Stromal cell of bone marrow (primary cell): ENCODE measurements at regions not wholly inside any gene's neighbourhood (a gene's known extent, or its start where the extent isn't known, plus 50 kb on each side); places are given as distances from the start of the nearest gene placed in this dataset.
"Not testable (repeated sequence)": the region's sequence is repeated elsewhere in the genome, so short reads cannot be mapped to it uniquely, and the experiment has no call there.

ENCODE experiments used
- DNase-seq: peaks from one replicate; pipeline ENCODE4 v3.0.0-alpha.2; 2012; ENCODE audit warnings: low read depth

DNA sequence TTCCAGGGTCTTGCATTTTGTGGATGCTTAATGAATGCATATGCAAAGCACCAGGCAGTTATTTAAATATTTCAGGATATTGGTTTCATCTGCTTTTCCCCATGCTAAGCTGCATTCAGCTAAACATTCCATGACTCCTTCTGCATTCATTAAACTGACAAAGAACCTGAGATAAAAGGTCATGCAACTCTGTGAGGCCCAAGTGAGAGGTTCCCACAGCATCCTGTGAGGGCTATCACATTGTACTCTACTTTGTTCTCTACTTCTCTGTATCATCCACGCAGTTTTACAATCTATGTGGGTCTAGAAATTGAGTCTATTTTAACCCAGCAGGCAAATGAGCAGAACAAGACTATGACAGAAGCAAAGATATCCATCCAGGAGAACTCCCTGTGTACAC lies 86.4 kb upstream of the PRSS16 start:
- DNase-seq = no peak

DNA sequence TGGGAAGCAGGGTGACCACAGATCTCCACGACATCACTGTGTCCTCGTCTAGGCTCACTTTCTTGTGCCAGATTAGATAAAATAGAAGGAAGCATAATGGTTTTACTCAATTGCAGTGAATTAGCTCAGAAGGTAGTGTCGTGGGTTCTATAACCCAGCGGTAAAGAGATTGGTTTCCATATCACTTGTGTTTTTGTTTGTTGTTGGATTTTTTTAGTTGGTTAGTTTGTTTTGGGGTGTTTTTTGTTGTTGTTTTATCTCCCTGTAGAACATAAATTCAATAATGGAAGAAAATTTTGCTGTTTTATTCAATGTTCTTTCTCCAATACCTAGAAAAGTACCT lies 85.9 kb upstream of the PRSS16 start:
- no peak for DNase-seq

DNA sequence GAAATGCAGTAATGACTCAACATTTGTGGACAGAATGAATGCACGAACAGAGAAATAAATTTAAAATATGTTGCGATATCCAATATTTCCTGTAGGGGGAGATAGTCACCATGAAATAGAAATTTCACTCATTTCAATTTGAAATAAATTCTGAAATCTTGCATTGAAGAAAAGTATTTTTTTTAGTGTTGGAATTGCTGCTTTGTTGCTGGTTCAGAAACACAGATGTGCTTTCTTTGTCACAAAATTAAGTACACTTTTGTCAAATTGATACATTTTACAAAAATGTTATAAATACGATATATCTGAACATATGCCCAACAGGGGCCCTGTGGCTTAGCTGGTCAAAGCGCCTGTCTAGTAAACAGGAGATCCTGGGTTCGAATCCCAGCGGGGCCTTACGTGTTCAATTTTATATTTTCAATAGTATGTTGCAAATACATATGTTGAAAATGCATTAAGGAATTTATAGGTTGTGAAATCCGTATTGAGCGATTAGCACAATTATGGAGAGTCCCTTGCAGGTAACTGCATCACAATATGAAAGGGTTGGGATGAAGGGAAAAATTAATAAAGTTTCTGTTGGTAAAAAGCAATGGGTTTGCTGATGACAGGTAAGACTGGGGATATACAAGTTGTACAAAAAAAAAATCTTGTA lies 85.4 kb upstream of the PRSS16 start:
- no peak for DNase-seq

DNA sequence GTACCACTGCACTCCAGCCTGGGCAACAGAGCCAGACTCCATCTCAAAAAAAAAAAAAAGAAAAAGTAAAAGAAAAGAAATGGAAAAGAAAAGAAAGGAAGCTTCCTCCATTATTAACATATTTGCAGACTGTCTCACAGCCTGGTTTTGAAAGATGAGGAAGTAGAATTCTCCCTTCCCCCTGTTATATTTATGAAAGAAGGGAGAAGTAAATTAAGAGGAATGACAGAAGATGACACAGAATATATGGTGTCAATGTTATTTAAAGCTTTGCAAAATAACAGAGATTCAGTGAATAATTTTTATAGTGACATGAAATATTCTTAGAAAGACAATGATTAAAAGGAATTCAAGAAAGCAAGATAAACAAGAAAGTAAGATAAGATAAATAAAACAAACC lies 83.7 kb upstream of the PRSS16 start:
- no peak for DNase-seq

DNA sequence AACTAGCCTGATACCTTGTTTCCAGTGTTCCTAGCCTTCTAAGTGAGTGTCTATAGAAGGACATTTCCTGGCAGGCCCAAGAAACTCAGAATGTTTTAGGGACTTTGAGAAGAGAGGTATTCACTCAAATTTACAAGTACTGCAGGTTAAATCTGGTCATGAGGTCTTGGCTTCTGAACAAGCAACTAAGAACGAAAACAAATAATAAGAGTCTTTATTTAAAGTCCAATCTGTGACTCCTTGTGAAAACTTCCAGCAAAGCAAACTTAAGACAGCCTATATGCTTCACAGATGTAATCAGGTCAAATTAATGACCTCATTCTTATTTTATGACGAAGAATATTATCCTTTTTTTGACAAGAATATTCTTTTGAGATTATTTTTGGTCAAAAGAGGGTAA lies 79.4 kb upstream of the PRSS16 start:
- no peak for DNase-seq

DNA sequence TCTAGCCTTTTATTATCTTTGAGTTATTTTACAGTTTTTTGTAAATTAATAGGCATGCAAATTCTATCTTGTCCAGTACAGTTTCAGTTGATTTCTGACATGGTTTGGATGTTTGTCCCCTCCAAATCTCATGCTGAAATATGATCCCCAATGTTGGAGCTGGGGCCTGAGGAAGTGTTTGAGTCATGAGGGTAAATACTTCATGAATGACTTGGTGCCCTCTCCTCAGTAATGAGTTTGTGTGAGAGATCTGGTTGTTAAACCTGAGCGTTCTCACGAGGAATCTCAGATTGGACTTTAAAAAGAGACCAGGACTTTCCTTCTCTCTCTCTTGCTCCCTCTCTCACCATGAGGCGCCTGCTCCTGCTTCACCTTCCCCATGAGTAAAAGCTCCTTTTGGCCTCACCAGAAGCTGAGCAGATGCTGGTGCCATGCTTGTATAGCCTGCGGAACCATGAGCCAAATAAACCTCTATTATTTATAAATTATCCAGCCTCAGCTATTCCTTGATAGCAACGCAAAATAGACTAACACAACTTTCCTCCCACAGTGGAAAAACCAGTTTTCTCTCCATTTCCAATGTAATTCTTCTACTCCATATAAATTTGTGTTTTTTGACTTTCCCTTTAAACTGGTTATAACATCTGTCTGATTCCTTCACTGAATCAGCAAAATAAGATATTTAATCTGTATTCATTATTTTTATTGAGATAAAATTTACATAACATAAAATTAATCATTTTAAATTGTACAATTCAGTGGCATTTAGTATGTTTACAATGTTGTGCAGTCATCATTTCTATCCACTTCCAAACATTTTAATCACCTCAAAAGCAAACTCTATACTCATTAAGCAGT lies 78.7 kb upstream of the PRSS16 start:
- DNase-seq = no peak

DNA sequence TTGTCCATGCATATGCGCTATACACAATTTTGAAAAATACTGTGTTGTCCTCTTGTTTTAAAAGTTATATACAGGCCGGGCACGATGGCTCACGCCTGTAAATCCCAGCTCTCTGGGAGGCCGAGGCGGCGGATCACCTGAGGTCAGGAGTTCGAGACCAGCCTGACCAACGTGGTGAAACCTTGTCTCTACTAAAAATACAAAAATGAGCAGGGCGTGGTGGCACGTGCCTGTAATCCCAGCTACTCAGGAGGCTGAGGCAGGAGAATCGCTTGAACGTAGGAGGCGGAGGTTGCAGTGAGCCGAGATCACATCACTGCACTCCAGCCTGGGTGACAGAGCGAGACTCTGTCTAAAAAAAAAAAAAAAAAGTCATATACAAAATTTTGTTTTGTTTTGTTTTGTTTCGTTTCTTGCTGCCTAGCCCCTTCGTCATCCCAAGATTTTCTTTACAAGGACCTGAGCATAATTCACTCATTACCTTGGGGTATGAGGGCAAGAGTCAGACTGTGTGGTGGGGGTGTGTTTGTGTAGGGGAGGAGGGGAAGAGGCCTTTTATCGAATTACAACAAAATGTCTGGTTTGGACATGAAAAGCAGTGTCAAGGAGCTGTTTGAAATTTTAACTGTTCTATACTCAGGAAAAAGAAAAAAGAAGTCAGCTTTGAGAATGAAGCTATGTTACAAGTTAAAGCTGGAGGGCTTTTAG lies 74.8 kb upstream of the PRSS16 start:
- not testable (repeated sequence) for DNase-seq

DNA sequence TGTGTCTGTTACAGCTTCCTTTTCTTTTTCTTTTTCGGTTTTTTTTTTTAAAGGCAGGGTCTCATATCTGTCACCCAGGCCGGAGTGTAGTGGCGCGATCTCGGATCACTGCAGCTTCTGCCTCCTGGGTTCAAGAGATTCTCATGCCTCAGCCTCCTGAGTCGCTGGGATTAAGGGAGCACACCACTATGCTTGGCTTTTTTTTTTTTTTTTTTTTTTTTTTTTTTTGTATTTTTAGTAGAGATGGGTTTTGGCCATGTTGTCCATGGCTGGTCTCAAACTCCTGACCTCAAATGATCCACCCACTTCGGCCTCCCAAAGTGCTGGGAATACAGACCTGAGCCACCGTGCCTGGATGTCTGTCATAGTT lies 74.3 kb upstream of the PRSS16 start:
- not testable (repeated sequence) for DNase-seq

DNA sequence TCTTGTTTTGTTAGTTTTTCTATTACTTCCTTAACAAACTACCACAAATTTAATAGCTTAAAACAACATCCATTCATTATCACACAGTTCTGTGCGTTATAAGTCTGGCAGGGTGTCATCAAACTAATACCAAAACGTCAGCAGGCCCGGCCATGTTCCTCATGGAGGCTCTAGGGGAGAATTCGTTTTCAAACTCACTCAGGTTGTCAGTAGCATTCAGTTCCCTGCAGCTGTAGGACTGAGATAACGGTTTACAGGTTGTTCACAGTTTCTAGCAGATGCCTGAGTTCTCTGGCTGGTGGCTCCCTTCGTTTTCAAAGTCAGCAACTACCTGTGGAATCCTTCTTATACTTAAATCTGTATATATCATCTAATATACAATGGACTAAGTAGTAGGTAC lies 72.5 kb upstream of the PRSS16 start:
- DNase-seq = no peak

DNA sequence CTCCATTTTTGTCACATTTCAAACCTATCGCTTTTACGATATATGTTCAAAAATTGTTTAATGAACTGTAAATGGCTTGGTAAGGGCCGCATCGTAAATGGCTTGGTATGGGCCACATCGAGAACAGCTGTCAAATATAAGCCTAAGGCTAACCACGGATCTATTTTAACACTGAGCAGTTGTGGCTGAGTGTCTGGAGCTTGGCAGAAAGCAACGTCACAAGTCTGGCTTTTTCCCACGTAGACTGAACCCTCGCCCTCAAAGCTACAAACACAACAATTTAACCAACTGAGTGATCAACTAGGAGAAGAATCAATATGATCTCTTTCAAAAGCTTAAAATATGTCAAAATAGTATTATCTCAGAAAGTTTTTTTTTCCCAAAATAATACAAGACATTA lies 71.4 kb upstream of the PRSS16 start:
- DNase-seq = no peak

DNA sequence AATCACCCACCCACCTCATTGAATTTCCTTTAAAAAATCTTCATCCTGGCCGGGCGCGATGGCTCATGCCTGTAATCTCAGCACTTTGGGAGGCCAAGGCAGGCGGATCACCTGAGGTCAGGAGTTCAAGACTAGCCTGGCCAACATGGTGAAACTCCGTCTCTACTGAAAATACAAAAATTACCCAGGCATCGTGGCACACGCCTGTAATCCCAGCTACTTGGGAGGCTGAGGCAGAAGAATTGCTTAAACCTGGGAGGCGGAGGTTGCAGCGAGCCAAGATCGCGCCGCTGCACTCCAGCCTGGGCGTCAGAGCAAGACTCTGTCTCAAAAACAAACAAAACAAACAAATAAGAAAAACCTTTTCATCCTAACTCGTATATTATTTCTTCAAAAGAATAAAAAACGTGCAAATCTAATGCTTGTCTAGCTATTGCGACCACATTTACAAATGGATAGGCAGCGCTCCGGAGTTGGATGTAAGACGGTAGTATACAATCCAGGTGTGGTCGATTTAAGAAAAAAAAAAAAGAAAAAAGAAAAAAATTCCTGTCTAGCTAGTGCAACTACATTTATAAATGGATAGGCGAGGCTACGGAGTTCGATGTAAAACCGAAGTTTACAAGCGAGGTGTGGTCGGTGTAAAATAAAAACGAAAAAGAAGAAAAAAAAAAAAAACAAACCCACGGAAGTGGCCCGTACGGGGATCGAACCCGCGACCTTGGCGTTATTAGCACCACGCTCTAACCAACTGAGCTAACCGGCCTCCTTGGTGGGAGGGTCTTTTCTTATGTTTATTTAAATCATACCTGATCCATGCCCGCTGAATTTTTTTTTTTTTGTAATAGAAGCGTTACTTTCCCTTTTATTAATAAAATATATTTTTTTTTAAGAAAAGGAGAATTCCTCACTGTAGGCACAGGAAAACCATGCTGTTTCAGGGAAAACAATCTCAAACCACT lies 70.7 kb upstream of the PRSS16 start:
- no peak for DNase-seq

DNA sequence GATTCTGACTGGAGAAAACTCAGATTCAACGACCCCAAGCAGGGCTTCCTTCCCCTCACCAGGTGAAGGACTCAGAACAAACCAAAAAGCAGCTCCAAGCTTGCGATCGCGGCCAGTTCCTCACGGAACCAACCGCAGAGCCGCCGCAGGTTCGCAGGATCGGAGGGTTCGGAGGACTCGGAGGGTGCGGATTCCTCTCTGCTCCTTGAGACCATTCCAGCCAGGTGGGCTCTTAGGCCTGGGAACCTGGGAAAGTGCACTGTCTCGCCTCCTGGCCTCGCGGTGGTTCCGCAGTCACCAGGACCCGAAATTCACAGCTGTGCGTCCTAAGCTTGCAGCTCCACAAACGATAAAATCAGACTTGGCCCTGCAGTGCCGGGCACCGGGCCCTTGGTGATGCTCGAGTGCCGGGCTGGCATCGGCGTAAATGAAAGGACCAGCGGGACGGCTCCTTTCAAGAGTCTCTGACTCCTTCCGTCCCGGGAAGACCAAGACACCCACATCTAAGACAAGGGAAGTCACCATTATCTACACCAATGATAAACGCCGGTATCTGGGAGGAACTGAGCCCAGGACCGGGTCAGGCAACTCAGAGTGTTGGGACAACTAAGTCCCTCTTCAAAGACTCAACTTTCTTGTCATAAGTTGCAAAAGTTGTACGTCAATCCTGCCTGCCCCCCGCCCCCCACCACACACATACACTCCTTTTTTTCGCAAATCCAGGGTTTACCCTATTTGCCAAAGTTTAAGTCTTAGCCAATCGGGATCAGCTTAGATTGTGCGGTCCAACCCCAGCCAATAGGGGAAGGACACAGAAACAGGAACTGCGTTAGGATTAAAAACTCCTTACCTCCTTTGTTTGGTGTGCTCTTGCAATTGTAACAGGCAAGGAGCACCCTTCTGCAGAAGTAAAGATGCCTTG lies 69.8 kb upstream of the PRSS16 start:
- peak; percentile 81 for DNase-seq

DNA sequence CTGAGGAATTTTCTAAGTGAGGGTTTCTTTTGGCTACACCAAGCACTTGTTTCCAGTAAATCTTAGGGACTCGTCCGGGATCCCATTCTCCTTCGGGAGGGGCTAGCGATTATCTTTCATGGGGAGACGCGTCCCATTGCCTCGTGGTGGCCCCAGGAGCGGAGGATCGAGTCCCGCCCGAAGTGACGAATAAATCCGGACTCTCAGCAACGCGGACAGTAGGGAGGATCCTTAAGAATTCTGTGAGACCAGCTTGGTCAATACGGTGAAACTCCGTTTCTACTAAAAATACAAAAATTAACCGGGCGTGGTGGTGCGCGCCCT lies 69.1 kb upstream of the PRSS16 start:
- no peak for DNase-seq

DNA sequence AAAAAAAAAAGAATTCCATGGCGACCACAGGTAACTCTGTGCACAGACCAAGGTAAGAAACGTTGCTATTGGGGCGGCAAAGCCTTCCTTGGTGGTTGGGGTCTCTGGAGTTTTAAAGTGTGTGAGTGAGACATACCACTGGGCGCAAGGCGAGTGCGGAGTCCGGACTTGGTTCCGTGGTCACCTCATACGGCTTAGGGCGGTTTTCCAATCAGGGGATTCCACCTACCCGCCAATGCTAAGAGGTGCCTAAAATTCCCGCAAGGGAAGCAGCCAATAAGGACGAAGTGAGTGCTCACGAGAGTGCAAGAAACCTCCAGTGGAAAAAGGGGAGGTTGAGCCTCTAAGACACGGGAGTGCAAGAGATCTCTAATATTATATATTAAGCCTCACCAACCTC lies 68.6 kb upstream of the PRSS16 start:
- DNase-seq = no peak

DNA sequence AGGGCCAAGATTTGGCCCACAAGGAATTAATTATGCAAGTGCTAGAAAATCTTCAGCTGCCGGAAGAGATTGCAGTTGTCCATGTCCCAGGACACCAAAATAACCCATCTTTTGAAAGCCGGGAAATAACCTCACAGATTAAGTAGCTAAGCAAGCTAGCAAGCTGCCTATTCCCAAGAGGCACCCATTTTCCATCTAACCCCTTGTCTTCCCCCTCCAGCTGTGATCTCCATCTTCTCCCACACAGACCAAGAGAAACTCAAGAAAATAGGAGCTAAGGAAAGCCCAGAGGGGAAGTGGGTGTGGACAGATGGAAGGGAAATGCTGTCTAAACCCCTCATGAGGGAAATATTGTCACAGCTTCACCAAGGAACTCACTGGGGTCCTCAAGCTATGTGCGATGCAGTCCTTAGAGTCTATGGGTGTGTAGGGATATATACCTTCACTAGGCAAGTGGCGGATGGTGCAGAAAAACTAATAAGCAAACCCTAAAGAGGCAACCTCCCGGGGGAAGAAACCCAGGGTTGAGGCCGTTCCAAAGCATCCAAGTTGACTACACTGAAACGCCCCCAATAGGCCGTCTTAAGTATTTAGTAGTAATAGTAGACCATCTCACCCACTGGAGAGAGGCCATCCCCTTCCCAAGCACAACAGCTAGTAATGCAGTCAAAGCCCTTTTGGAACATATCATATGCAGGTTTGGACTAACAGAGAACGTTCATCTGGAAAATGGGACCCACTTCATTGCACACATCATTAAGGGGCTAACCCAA lies 64.3 kb upstream of the PRSS16 start:
- no peak for DNase-seq

DNA sequence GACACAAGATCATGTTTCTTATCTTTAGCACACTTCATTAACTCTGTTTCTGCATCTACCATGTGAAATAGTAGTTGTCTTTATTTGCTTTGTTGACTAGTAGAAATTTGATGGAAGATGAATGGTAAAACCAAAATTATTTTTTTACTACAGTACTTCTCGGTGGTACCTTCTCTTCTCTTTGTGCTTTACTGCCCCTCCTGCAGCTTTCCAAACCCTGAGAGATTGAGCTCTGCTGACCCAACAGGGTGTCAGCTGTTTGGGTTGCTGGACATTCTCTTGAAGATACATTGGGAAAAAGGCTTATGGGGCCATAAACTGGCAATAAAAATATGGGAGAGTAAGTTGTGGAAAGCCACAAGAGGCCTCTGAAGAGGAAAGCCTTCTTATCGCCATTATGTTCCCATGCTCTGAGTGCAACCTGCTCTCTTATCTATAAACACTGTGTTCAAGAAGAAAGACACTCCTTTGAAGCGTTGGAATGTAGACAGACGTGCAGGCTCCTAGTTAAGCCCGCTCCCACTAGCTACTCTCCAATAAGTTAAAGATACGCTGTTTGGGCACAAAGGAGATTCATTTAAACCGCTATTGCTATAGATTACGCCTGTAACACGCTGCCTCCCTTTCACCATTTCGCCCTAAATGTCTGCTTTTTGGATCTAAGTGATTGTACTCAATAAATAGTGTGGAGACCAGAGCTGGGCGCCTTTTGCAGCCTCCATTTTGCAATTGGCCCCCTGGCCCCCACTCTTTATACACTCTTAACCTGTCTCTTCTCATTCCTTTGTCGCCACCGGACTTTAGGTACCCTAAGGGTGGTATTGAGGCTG lies 60.1 kb upstream of the PRSS16 start:
- no peak for DNase-seq

DNA sequence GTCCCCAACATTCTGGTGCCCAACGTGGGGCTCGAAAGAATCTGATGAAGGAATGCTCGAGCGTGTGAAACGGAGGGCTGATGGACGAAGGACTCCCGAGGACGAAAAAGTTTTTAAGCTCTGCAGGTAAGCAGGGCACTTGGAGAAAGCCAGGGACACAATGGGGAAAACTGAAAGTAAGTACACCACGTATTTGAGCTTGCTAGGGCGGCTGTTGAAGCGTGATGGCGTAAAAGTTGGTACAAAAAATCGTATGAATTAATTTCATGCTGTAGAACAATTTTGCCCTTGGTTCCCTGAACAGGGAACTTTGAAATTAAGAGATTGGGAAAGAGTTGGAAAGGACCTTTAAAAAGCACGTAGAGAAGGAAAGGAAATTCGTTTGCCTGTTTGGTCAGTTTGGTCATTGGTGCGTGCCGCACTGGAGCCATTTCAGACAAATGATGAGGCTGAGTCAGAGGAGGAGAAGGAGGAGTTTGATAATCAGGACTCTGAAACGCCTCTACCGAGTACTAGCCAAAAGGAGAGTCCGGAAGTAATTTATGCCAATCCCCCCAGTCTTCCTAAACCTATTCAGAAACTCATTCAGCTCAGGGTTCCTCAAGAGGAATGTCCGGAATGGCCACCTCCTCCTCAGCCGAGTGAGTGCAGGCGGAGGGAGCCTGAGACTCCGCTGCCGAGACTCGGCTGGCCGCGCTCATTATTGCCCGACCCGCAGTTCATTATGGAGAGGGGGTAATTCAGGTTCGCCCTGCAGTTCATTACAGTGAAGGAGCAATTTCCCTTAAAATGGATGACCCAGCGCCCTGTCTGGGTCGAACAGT lies 59.2 kb upstream of the PRSS16 start:
- DNase-seq = peak; percentile 73

DNA sequence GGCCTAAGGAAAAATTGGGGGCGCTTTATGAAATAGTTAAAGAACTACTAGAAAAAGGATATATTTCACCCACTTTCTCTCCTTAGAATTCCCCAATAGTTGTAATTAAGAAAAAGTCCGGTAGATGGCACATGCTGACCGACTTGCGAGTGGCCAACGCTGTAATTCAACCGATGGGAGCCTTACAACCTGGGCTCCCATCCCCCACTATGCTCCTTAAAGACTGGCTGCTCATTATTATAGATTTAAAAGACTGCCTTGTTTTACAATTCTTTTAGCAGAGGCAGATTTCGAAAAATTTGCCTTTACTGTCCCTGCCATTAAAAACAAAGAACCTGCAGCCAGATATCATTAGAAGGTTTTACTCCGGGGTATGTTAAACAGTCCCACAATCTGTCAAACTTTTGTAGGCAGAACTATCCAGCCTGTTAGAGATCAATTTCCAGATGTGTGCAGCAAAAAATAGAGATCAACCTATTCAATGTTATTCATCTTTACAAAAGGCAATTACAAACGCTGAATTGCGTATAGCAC lies 58.5 kb upstream of the PRSS16 start:
- peak; percentile 68 for DNase-seq
